OCI-LY1 (cell line): ENCODE measurements at regions not wholly inside any gene's neighbourhood (a gene's known extent, or its start where the extent isn't known, plus 50 kb on each side); places are given as distances from the start of the nearest gene placed in this dataset.

Experiments used
- CTCF ChIP-seq: fragments of 200-600 bp; sonication (generic), shearing (Covaris generic); IDR thresholded peaks from 2 replicates; pipeline ENCODE4 v1.5.1; 2017; ENCODE audit warnings: mild to moderate bottlenecking, antibody characterized with exemption, low read length, moderate library complexity, mixed read lengths
- EZH2 ChIP-seq: fragments of 200-600 bp; sonication (generic), shearing (Covaris generic); IDR thresholded peaks from 2 replicates; pipeline ENCODE4 v1.8.0; 2017; ENCODE audit warnings: borderline replicate concordance, mixed run types, mild to moderate bottlenecking, antibody characterized with exemption, low read length, moderate library complexity, mixed read lengths

GRCh38 chr17:36859003-36859300 lies 78.3 kb upstream of the LHX1 start:
- no peak for TF ChIP-seq CTCF
- no peak for TF ChIP-seq EZH2
